OCI-LY7 (cell line): ENCODE measurements at regions not wholly inside any gene's neighbourhood (a gene's known extent, or its start where the extent isn't known, plus 50 kb on each side); places are given as distances from the start of the nearest gene placed in this dataset.

Experiments used
- EZH2phosphoT487 ChIP-seq: fragments of 200-600 bp; sonication (generic); IDR thresholded peaks from 2 replicates; pipeline ENCODE4 v1.6.1; 2018; ENCODE audit warnings: low read depth, borderline replicate concordance, mild to moderate bottlenecking, mixed run types, antibody characterized with exemption, low read length, moderate library complexity, mixed read lengths
- TF ChIP-seq, protein P1 (sequence below): fragments of 200-600 bp; sonication (generic); conservative IDR thresholded peaks from 2 replicates; pipeline ENCODE4 v1.5.1; 2014; ENCODE audit warnings: mild to moderate bottlenecking, antibody characterized with exemption, low read length, moderate library complexity, mixed read lengths

DNA sequence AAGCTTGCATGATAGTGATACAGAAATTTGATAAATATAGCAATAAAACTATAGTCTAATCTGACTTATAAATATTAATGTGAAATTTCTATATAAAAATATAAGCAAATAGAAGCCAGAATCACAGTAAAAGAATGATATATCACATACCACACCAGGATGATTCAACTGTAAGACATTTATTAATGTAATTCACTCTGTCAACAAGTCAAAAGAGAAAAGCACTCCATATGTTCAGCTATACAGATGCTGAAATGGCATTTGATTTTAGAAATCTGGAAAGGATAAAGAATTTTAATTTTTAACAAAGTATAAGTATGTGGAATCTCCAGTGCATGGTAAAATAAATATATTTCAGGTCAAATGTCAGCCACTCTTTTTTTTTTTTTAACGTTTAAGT, 372.4 kb downstream of the KCNN2 start:
- TF ChIP-seq, protein P1, sequence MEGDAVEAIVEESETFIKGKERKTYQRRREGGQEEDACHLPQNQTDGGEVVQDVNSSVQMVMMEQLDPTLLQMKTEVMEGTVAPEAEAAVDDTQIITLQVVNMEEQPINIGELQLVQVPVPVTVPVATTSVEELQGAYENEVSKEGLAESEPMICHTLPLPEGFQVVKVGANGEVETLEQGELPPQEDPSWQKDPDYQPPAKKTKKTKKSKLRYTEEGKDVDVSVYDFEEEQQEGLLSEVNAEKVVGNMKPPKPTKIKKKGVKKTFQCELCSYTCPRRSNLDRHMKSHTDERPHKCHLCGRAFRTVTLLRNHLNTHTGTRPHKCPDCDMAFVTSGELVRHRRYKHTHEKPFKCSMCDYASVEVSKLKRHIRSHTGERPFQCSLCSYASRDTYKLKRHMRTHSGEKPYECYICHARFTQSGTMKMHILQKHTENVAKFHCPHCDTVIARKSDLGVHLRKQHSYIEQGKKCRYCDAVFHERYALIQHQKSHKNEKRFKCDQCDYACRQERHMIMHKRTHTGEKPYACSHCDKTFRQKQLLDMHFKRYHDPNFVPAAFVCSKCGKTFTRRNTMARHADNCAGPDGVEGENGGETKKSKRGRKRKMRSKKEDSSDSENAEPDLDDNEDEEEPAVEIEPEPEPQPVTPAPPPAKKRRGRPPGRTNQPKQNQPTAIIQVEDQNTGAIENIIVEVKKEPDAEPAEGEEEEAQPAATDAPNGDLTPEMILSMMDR, result no peak
- no peak for TF ChIP-seq EZH2phosphoT487
